ENCODE measurements at regions not wholly inside any gene's neighbourhood (a gene's known extent, or its start where the extent isn't known, plus 50 kb on each side); places are given as distances from the start of the nearest gene placed in this dataset.

DNA sequence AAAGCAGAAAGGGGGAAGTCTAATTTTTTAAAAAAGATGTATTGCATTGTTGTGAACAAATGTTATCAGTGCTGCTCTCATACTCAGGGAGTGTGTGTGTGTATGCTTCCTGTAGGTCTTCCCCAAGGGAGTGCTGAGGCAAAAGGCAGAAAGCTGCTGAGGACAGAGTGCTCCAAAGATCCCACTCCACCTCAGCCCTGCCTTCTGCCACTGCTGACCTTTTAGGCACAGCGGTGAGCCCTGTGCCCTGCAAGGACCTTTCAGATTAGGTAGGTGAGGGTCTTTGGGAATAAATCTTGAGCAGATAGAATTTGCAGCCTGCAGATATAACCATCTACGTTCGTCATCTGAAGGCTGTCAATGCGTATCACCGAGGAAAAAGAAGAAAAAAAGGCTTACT is 756.4 kb upstream of the MMS22L start:
- peak; percentile 3 for DNase-seq (ENCODE audit: low spot score)
- no TSS peak for BruUV-seq (replicated peaks)
- no peak overlapping the region for H3K4me3 ChIP-seq (ENCODE audit: low read depth, low read length, poor library complexity, severe bottlenecking)
- ChIA-PET CTCF (no interaction called here), POLR2A (ENCODE audit: low non-redundant PET) (no interaction called here)
- no peaks in the 10 kb centered on the region for H3K27me3 ChIP-seq (replicated peaks; ENCODE audit: insufficient read depth, low read depth, low read length, poor library complexity)
- peaks cover 9% of the 10 kb centered on the region for H3K4me1 ChIP-seq (ENCODE audit: insufficient read depth, low read length, poor library complexity, severe bottlenecking)
- no peak overlapping the region for H3K27ac ChIP-seq (ENCODE audit: low read depth, low read length, poor library complexity, severe bottlenecking)
- H3K9me3 ChIP-seq (ENCODE audit: low read depth, low read length, poor library complexity, severe bottlenecking), result no peaks in the 10 kb centered on the region
- H3K36me3 ChIP-seq (ENCODE audit: insufficient read depth, low read length, poor library complexity, severe bottlenecking), result no peaks in the 10 kb centered on the region
- TF ChIP-seq, protein P1, sequence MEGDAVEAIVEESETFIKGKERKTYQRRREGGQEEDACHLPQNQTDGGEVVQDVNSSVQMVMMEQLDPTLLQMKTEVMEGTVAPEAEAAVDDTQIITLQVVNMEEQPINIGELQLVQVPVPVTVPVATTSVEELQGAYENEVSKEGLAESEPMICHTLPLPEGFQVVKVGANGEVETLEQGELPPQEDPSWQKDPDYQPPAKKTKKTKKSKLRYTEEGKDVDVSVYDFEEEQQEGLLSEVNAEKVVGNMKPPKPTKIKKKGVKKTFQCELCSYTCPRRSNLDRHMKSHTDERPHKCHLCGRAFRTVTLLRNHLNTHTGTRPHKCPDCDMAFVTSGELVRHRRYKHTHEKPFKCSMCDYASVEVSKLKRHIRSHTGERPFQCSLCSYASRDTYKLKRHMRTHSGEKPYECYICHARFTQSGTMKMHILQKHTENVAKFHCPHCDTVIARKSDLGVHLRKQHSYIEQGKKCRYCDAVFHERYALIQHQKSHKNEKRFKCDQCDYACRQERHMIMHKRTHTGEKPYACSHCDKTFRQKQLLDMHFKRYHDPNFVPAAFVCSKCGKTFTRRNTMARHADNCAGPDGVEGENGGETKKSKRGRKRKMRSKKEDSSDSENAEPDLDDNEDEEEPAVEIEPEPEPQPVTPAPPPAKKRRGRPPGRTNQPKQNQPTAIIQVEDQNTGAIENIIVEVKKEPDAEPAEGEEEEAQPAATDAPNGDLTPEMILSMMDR (conservative IDR thresholded peaks at IDR 0.05; ENCODE audit: low read depth, low read length), result no peak
- TF ChIP-seq EZH2 (IDR thresholded peaks at IDR 0.05; ENCODE audit: borderline replicate concordance, low read depth, low read length, poor library complexity, severe bottlenecking), result no peak
- intact Hi-C loops (cut with micrococcal nuclease; ENCODE audit: unreplicated experiment), result loop anchor here (5.0 to 10.0 kb wide), 2 partner anchors 537 to 855 kb away; no protein-coding TSS in a partner anchor

DNA sequence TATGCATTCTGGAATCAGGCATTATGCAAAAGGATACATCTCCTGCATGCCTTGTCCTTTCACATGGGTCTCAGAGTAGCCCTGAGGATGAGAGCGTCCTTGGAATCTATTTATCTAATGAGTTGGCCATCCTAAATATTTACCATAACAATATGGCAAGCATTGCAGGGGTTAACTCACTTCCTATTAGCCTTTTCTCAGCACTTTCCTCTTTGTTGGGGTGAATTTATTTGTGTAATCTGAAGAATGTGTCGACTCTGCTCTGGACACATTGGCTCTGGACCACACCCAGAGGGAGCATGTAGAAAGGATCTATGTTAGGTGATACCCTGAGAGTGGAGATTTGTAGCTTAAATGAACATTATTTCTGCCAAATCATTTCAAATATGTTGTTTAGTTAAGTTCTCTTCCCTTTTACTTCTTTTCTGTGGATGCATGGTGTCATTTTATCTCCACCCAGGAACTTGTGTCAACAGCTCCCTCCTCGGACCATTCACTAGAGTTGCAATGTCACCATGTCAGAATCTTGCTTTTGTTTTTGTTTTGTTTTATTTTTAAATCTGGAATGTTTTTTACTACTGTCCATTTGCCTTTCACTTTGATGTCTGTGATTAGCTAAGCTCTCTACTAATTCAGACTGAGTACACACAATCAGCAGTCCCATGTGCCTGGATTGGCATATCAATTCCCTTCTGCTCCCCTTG is 757.0 kb upstream of the MMS22L start:
- no peaks in the 10 kb centered on the region for H3K27me3 ChIP-seq (replicated peaks; ENCODE audit: insufficient read depth, low read depth, low read length, poor library complexity)
- TF ChIP-seq, protein P1 (conservative IDR thresholded peaks at IDR 0.05; ENCODE audit: low read depth, low read length), result peak; percentile 81
- no peak for TF ChIP-seq EZH2 (IDR thresholded peaks at IDR 0.05; ENCODE audit: borderline replicate concordance, low read depth, low read length, poor library complexity, severe bottlenecking)
- CTCF ChIA-PET, result no interaction called here
- POLR2A ChIA-PET (ENCODE audit: low non-redundant PET), result no interaction called here
- no peaks in the 10 kb centered on the region for H3K36me3 ChIP-seq (ENCODE audit: insufficient read depth, low read length, poor library complexity, severe bottlenecking)
- no TSS peak for BruUV-seq (replicated peaks)
- no peak overlapping the region for H3K27ac ChIP-seq (ENCODE audit: low read depth, low read length, poor library complexity, severe bottlenecking)
- H3K4me3 ChIP-seq (ENCODE audit: low read depth, low read length, poor library complexity, severe bottlenecking), result no peak overlapping the region
- no peaks in the 10 kb centered on the region for H3K9me3 ChIP-seq (ENCODE audit: low read depth, low read length, poor library complexity, severe bottlenecking)
- intact Hi-C loops (cut with micrococcal nuclease; ENCODE audit: unreplicated experiment), result loop anchor here (5.0 to 10.0 kb wide), 4 partner anchors 333 to 975 kb away; no protein-coding TSS in a partner anchor
- peak; percentile 63 for DNase-seq (ENCODE audit: low spot score)
- H3K4me1 ChIP-seq (ENCODE audit: insufficient read depth, low read length, poor library complexity, severe bottlenecking), result peaks cover 9% of the 10 kb centered on the region

DNA sequence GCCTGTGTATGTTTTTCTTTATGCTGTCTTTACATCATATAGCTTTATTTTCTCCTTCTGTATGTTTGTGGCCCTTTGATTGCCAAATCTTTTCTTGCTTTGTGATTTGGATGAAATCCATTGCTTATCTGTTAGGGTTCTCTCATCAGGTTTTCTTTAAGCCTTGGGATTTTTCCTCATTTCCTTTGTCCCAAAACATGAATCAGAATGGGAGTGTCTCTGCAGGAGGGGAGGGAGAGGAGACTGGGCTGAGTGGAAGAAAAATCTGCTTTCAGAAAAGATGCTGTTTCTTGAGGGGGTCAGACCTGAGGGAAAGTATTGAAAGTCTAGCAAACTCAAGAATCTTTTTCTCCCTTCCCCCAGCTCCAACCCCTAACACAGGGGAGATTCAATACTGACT is 758.0 kb upstream of the MMS22L start:
- ChIA-PET CTCF (no interaction called here), POLR2A (ENCODE audit: low non-redundant PET) (no interaction called here)
- no peak for DNase-seq (ENCODE audit: low spot score)
- Histone ChIP-seq H3K4me1 (ENCODE audit: insufficient read depth, low read length, poor library complexity, severe bottlenecking) (peaks cover 9% of the 10 kb centered on the region), H3K36me3 (ENCODE audit: insufficient read depth, low read length, poor library complexity, severe bottlenecking) (no peaks in the 10 kb centered on the region), H3K9me3 (ENCODE audit: low read depth, low read length, poor library complexity, severe bottlenecking) (no peaks in the 10 kb centered on the region), H3K27me3 (replicated peaks; ENCODE audit: insufficient read depth, low read depth, low read length, poor library complexity) (no peaks in the 10 kb centered on the region), H3K4me3 (ENCODE audit: low read depth, low read length, poor library complexity, severe bottlenecking) (no peak overlapping the region), H3K27ac (ENCODE audit: low read depth, low read length, poor library complexity, severe bottlenecking) (no peak overlapping the region)
- intact Hi-C loops (cut with micrococcal nuclease; ENCODE audit: unreplicated experiment), result loop anchor here (5.0 to 10.0 kb wide), 2 partner anchors 334 to 976 kb away; no protein-coding TSS in a partner anchor
- no TSS peak for BruUV-seq (replicated peaks)
- TF ChIP-seq, protein P1 (conservative IDR thresholded peaks at IDR 0.05; ENCODE audit: low read depth, low read length), result no peak
- no peak for TF ChIP-seq EZH2 (IDR thresholded peaks at IDR 0.05; ENCODE audit: borderline replicate concordance, low read depth, low read length, poor library complexity, severe bottlenecking)
